ENCODE measurements at regions not wholly inside any gene's neighbourhood (a gene's known extent, or its start where the extent isn't known, plus 50 kb on each side); places are given as distances from the start of the nearest gene placed in this dataset.
A peak's percentile ranks its signal among the peaks of the same experiment; 100 is the strongest.
"Not testable (repeated sequence)": the region's sequence is repeated elsewhere in the genome, so short reads cannot be mapped to it uniquely, and the experiment has no call there.

- Histone ChIP-seq H3K9me3 (ENCODE audit: control insufficient read depth, low read length) (no peaks in the 10 kb centered on the region), H3K4me3 (ENCODE audit: low read length) (no peak overlapping the region), H3K9ac (ENCODE audit: extremely low read depth, low read length, poor library complexity, severe bottlenecking) (no peak overlapping the region), H3K27ac (ENCODE audit: low read depth, low read length) (no peak overlapping the region), H3K36me3 (ENCODE audit: control insufficient read depth, insufficient read depth, low read length) (no peaks in the 10 kb centered on the region), H3K4me1 (ENCODE audit: control insufficient read depth, insufficient read depth, low read length) (no peaks in the 10 kb centered on the region), H3K27me3 (ENCODE audit: control insufficient read depth, insufficient read depth, low read length, poor library complexity, severe bottlenecking) (peaks cover 10% of the 10 kb centered on the region)
- Mint-ChIP-seq H3K27ac (no peak overlapping the region), H3K4me1 (peaks cover 3% of the 10 kb centered on the region), H3K36me3 (ENCODE audit: low read depth) (no peaks in the 10 kb centered on the region), H3K27me3 (ENCODE audit: insufficient read depth) (peaks cover 72% of the 10 kb centered on the region), H3K9me3 (no peaks in the 10 kb centered on the region), H3K4me3 (no peak overlapping the region)
- DNase-seq, result no peak
- no peak for TF ChIP-seq CTCF (conservative IDR thresholded peaks at IDR 0.05)
- 94 to 100% methylated on average over 2 to 3 of the region's 4 CpGs for WGBS, 2 experiments (ENCODE audit: insufficient coverage in 1 of 2, insufficient read length in 1 of 2)
Observed at GRCh38 chr15:34501131-34501530, 63.5 kb upstream of the GOLGA8A start.

GRCh38 chr15:34496207-34496995 is 58.8 kb upstream of the GOLGA8A start:
- Mint-ChIP-seq H3K9me3 (peaks cover 10% of the 10 kb centered on the region), H3K4me1 (peaks cover 3% of the 10 kb centered on the region), H3K36me3 (ENCODE audit: low read depth) (no peaks in the 10 kb centered on the region), H3K27me3 (ENCODE audit: insufficient read depth) (peaks cover 86% of the 10 kb centered on the region), H3K4me3 (no peak overlapping the region), H3K27ac (no peak overlapping the region)
- H3K9ac ChIP-seq (ENCODE audit: extremely low read depth, low read length, poor library complexity, severe bottlenecking), result no peak overlapping the region
- H3K4me1 ChIP-seq (ENCODE audit: control insufficient read depth, insufficient read depth, low read length), result no peaks in the 10 kb centered on the region
- WGBS, 2 experiments (ENCODE audit: insufficient coverage in 1 of 2, insufficient read length in 1 of 2), result 80% methylated on average over 15 of the region's 30 CpGs; no CpG with 5 or more reads in 1 of the 2 experiments
- H3K36me3 ChIP-seq (ENCODE audit: control insufficient read depth, insufficient read depth, low read length), result no peaks in the 10 kb centered on the region
- no peak overlapping the region for H3K4me3 ChIP-seq (ENCODE audit: low read length)
- H3K9me3 ChIP-seq (ENCODE audit: control insufficient read depth, low read length), result no peaks in the 10 kb centered on the region
- no peak overlapping the region for H3K27ac ChIP-seq (ENCODE audit: low read depth, low read length)
- peaks cover 49% of the 10 kb centered on the region for H3K27me3 ChIP-seq (ENCODE audit: control insufficient read depth, insufficient read depth, low read length, poor library complexity, severe bottlenecking)
- no peak for TF ChIP-seq CTCF (conservative IDR thresholded peaks at IDR 0.05)
- DNase-seq, result no peak

GRCh38 chr15:34495707-34496106 is 58.1 kb upstream of the GOLGA8A start:
- not testable (repeated sequence) for H3K36me3 Mint-ChIP-seq (ENCODE audit: low read depth); H3K4me1 Mint-ChIP-seq; H3K9me3 ChIP-seq (ENCODE audit: control insufficient read depth, low read length); H3K36me3 ChIP-seq (ENCODE audit: control insufficient read depth, insufficient read depth, low read length); H3K27ac Mint-ChIP-seq; H3K4me3 Mint-ChIP-seq; H3K9me3 Mint-ChIP-seq; DNase-seq; H3K4me3 ChIP-seq (ENCODE audit: low read length); H3K27ac ChIP-seq (ENCODE audit: low read depth, low read length); H3K9ac ChIP-seq (ENCODE audit: extremely low read depth, low read length, poor library complexity, severe bottlenecking); H3K4me1 ChIP-seq (ENCODE audit: control insufficient read depth, insufficient read depth, low read length)
- peaks cover 56% of the 10 kb centered on the region for H3K27me3 ChIP-seq (ENCODE audit: control insufficient read depth, insufficient read depth, low read length, poor library complexity, severe bottlenecking)
- peaks cover 87% of the 10 kb centered on the region for H3K27me3 Mint-ChIP-seq (ENCODE audit: insufficient read depth)
- 96 to 100% methylated on average over 1 to 24 of the region's 26 CpGs for WGBS, 2 experiments (ENCODE audit: insufficient coverage in 1 of 2, insufficient read length in 1 of 2)

GRCh38 chr15:34494084-34494399 is 56.4 kb upstream of the GOLGA8A start:
- peaks cover 10% of the 10 kb centered on the region for H3K9me3 Mint-ChIP-seq
- H3K4me3 Mint-ChIP-seq, result peak overlapping the region; percentile 44
- Histone ChIP-seq H3K27me3 (ENCODE audit: control insufficient read depth, insufficient read depth, low read length, poor library complexity, severe bottlenecking) (peaks cover 56% of the 10 kb centered on the region), H3K4me1 (ENCODE audit: control insufficient read depth, insufficient read depth, low read length) (no peaks in the 10 kb centered on the region), H3K36me3 (ENCODE audit: control insufficient read depth, insufficient read depth, low read length) (no peaks in the 10 kb centered on the region), H3K9ac (ENCODE audit: extremely low read depth, low read length, poor library complexity, severe bottlenecking) (no peak overlapping the region), H3K27ac (ENCODE audit: low read depth, low read length) (no peak overlapping the region), H3K4me3 (ENCODE audit: low read length) (peak overlapping the region; percentile 60), H3K9me3 (ENCODE audit: control insufficient read depth, low read length) (no peaks in the 10 kb centered on the region)
- H3K27me3 Mint-ChIP-seq (ENCODE audit: insufficient read depth), result peaks cover 78% of the 10 kb centered on the region
- 3 to 67% methylated on average over 1 to 20 of the region's 20 CpGs for WGBS, 2 experiments (ENCODE audit: insufficient coverage in 1 of 2, insufficient read length in 1 of 2)
- H3K4me1 Mint-ChIP-seq, result peaks cover 6% of the 10 kb centered on the region
- no peak overlapping the region for H3K27ac Mint-ChIP-seq
- no peak for DNase-seq
- TF ChIP-seq CTCF (conservative IDR thresholded peaks at IDR 0.05), result no peak
- H3K36me3 Mint-ChIP-seq (ENCODE audit: low read depth), result no peaks in the 10 kb centered on the region

All from endodermal cell (in vitro differentiated cells).